ENCODE measurements at regions not wholly inside any gene's neighbourhood (a gene's known extent, or its start where the extent isn't known, plus 50 kb on each side); places are given as distances from the start of the nearest gene placed in this dataset.

DNA sequence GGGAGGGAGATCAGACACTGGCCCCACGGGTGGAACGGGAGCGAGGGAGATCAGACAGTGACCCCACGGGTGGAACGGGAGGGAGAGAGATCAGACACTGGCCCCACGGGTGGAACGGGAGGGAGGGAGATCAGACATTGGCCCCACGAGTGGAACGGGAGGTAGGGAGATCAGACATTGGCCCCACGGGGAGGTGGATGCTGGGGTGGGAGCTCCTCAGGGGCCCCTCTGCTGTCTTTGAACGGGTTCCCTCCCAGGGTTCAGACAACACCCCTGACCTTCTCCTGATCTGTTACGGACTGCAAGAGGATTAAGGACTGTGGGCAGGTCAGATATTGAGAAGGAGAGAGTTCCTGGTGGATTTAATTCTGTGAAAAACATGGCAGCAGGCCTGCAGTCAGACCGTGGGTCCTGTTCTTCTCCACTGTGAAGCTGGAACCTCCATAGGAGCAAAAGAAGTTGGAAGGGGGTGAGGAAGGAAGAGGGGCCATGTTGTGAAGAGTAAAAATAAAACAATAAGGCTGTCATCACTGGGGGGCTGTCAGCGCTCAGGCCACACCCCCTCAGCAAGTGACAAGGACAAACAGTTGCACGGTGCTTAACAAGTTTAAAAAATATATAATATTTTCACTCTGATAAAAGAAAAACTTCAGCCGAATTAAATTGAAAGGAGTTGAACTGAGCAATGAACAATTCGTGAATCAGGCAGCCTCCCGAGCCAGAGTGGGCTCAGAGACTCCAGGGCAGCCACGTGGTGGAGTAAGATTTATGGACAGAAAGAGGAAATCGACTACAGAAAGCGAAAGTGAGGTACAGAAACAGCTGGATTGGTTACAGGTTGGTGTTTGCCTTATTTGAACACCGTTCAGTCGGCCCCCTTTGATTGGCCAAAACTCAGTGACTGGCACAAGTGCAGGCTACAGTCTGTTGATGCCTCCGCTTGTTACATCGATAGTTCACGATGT, 348.7 kb upstream of the TNRC6C start:
- ChIA-PET CTCF (interaction anchor here (1.6 kb wide), 1 partner anchor 404 kb away, joined by 3 read pairs; no protein-coding TSS in a partner anchor), POLR2A (no interaction called here)
- DNase-seq (ENCODE audit: low read depth, low spot score): no peak
- TF ChIP-seq, protein P1, sequence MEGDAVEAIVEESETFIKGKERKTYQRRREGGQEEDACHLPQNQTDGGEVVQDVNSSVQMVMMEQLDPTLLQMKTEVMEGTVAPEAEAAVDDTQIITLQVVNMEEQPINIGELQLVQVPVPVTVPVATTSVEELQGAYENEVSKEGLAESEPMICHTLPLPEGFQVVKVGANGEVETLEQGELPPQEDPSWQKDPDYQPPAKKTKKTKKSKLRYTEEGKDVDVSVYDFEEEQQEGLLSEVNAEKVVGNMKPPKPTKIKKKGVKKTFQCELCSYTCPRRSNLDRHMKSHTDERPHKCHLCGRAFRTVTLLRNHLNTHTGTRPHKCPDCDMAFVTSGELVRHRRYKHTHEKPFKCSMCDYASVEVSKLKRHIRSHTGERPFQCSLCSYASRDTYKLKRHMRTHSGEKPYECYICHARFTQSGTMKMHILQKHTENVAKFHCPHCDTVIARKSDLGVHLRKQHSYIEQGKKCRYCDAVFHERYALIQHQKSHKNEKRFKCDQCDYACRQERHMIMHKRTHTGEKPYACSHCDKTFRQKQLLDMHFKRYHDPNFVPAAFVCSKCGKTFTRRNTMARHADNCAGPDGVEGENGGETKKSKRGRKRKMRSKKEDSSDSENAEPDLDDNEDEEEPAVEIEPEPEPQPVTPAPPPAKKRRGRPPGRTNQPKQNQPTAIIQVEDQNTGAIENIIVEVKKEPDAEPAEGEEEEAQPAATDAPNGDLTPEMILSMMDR (IDR thresholded peaks at IDR 0.05; ENCODE audit: insufficient read depth, low read length, missing control alignments): no peak
- no peak overlapping the region for H3K4me3 ChIP-seq (ENCODE audit: low read depth, low read length)

DNA sequence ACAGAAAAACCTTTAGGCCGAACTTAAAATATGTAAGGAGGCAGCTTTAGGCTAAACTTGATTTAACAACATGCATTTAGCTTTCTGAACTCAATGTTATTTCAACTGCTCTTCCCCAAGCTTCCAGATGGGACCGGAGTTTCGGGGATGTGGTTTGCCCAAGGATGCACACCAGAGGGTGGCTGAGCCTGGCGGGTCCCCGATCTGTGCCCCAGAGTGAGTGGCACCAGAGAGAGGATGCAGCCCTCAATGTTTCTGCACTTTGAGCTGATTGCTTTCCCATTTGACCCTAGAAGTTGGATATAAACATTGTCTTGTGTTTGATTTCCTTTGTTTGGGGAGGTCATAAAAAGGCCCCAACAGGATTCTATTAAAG, 348.0 kb upstream of the TNRC6C start:
- H3K4me3 ChIP-seq (ENCODE audit: low read depth, low read length): no peak overlapping the region
- POLR2A ChIA-PET: no interaction called here
- CTCF ChIA-PET: interaction anchor here (1.6 kb wide), 1 partner anchor 403 kb away, joined by 3 read pairs; no protein-coding TSS in a partner anchor
- no peak for DNase-seq (ENCODE audit: low read depth, low spot score)
- TF ChIP-seq, protein P1 (IDR thresholded peaks at IDR 0.05; ENCODE audit: insufficient read depth, low read length, missing control alignments): no peak

DNA sequence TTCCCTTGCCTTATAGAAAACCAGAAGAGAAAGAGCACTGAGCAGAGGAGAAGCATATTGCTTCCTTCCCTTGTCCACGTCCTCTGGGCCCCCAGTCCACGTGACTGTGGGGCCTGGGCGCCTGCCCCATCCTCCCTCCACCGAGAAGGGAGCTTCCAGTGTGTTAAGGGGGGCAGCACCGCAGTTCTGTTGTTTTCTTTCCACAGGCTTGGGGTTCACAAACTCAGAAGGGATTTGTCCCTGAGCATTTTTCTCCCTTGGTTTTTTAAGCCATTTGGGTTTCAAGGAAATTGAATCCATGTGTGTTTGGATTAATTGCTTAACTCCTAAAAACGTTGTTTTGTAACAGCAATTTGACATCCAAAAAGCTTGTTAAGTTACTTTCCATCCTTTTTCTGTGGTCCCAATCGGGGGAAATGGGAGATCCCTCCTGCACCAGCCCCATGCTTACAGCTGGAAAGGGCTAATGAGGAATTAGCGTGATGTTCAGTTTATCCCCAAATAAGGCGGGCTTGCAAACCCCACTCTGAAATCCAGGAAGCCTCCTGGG, 347.5 kb upstream of the TNRC6C start:
- TF ChIP-seq, protein P1 (IDR thresholded peaks at IDR 0.05; ENCODE audit: insufficient read depth, low read length, missing control alignments): no peak
- CTCF ChIA-PET: interaction anchor here (1.6 kb wide), 1 partner anchor 403 kb away, joined by 3 read pairs; no protein-coding TSS in a partner anchor
- POLR2A ChIA-PET: no interaction called here
- H3K4me3 ChIP-seq (ENCODE audit: low read depth, low read length): no peak overlapping the region
- no peak for DNase-seq (ENCODE audit: low read depth, low spot score)

DNA sequence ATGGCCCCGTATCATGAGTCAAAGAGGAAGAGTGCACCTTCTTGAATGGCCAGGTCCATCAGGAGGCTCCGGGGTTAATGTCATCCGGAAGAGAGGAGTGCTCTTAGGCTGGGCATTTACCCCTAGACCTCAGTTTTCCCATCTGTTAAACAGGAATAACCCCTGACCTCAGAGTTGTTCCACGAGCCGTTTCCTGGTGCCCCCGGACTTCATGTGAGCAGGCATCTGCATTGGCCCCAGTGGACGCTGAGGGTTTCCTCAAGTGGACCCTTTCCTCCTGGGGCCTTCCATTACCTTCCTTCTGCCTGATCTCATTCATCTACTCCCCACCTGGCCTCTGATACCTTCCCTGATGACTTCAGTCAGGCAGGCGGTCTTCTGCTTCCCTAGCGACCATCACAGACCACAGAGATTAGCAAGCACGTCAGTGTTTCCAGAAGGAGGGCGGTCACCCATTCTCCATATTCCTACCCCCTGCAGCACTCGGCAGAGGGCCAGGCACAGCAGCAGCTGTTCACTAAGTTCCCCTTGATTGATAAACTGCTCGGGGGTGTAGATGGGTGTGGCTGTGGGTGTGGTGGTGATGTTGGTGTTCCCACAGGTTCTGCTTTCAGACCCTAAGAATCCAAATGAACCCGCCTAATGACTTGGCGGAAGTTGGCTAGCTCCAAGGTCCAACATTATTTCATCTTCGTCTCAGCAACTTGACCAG, 346.6 kb upstream of the TNRC6C start:
- no peak overlapping the region for H3K4me3 ChIP-seq (ENCODE audit: low read depth, low read length)
- ChIA-PET CTCF (interaction anchor here (0.7 kb wide), 1 partner anchor 401 kb away, joined by 3 read pairs; no protein-coding TSS in a partner anchor), POLR2A (no interaction called here)
- DNase-seq (ENCODE audit: low read depth, low spot score): no peak
- TF ChIP-seq, protein P1 (IDR thresholded peaks at IDR 0.05; ENCODE audit: insufficient read depth, low read length, missing control alignments): no peak

DNA sequence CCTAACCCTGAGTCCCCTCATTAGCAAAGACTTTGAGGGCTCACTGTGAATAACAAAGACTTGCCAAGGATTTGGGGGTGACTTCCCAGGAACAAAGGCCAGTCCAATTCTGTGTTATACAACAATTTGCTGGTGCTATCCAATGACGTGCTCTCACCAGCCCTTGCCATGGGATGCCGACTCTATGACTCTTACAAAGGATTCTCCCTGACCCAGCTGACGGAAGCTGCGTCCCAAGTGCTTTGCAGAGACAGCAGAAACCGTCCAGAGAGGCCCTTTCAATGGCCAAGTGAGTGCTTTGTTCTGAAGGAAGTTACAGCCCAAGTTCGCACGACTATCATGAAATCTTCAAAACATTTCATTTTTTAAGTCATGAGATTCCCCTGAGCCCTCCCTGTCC, 345.3 kb upstream of the TNRC6C start:
- ChIA-PET CTCF (no interaction called here), POLR2A (no interaction called here)
- DNase-seq (ENCODE audit: low read depth, low spot score): no peak
- H3K4me3 ChIP-seq (ENCODE audit: low read depth, low read length): no peak overlapping the region
- TF ChIP-seq, protein P1 (IDR thresholded peaks at IDR 0.05; ENCODE audit: insufficient read depth, low read length, missing control alignments): no peak

DNA sequence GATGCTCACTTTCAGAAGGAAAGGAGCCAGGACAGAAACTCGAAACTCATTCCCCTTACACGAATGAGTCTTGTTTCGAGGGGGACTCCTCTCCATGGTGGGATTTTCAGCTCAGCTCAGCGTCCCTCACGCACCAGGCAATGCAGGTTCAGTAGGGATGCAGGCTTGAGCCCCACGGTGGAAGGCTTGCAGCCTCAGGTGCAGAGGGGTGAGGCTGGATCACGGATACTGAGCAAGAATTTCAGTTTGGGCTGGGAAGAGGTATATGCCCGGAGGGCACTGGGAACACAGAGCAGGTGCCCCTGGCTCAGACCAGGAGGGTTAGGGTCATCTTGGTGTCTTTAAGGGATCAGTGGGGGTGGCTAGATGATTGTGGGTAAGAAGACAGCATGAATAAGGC, 344.9 kb upstream of the TNRC6C start:
- H3K4me3 ChIP-seq (ENCODE audit: low read depth, low read length): no peak overlapping the region
- TF ChIP-seq, protein P1 (IDR thresholded peaks at IDR 0.05; ENCODE audit: insufficient read depth, low read length, missing control alignments): no peak
- ChIA-PET POLR2A (no interaction called here), CTCF (no interaction called here)
- no peak for DNase-seq (ENCODE audit: low read depth, low spot score)

All from AG04449 (cell line).